ENCODE measurements at regions not wholly inside any gene's neighbourhood (a gene's known extent, or its start where the extent isn't known, plus 50 kb on each side); places are given as distances from the start of the nearest gene placed in this dataset.

DNA sequence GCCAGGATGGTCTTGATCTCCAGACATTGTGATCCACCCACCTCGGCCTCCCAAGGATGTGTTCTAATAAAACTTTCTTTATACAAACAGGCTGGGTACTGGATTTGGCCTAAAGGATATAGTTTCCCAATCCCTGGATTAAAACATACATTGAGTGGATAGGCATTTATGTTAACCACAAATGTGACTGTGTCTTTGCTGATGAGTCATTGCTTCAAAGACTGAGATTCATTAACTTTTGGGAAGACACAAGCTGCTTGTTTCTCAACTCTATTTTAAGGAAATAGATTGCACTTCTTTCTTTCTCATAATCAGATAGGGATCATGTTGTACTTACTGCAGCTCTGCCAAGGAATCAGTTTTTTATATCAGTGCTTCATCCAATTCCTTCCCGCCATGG is 131.3 kb upstream of the AGA start:
- DNase-seq (ENCODE audit: low read depth in 3 of 3): no peak

- no peak for DNase-seq (ENCODE audit: low read depth in 3 of 3)
Observed at GRCh38 chr4:177574446-177574845, 132.2 kb upstream of the AGA start.

DNA sequence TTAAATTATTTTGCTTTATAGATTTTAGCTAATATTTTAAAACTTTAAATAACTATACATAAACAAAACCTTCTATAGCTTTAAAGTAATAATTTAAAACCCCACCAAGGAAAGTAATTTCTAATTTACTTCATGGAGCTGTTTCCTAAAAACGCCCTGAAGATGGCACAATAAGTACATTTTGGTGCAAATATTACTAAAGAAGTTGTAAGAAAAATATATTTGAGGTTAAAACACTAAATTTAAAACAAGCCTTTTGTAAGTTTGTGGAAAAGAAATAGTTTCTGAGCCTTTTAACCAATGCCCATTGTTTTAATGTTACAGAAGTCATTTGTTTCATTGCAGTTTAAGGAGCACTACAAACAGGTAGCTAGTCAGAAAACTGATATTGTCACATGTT is 137.4 kb upstream of the AGA start:
- no peak for DNase-seq (ENCODE audit: low read depth in 3 of 3)

DNA sequence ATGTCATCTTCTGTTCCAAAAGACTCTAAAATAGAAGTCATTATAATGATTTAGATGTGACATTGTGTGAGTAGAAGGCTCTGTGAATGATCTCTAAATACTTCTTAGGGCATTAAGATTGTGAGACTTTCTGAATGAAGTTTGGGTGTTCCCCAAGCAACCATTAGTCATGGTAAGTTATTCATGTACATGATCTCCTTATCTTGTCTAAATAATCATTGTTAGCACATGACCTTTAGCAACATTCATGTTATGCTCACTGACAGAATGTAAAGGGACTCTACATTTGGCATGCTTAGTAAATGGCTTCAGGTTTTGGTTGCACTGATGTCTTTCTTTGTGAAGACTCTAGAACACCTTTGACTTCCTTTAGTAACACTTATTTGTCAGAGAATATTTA is 140.8 kb upstream of the AGA start:
- no peak for DNase-seq (ENCODE audit: low read depth in 3 of 3)

DNA sequence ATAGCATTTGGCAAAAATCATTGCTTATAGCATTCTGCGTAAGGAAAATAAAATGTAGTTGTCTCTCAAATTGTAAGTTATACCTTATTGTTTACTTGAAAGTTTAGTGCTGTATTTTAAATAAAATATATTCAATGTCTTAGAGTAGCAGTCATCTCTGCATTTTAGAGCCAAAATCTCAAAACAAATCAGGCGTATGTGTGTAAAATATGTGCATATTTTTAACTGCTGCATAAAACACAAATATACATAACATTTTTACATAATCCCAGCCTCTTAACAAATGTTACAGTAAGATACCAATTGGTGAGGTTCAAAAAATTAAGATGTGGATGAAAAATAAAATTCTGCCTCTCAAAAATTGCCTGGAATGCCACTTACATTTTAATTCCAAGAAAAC is 145.8 kb upstream of the AGA start:
- no peak for DNase-seq (ENCODE audit: low read depth in 3 of 3)

GRCh38 chr4:177595386-177595785 is 153.1 kb upstream of the AGA start:
- DNase-seq (ENCODE audit: low read depth in 3 of 3): no peak

DNA sequence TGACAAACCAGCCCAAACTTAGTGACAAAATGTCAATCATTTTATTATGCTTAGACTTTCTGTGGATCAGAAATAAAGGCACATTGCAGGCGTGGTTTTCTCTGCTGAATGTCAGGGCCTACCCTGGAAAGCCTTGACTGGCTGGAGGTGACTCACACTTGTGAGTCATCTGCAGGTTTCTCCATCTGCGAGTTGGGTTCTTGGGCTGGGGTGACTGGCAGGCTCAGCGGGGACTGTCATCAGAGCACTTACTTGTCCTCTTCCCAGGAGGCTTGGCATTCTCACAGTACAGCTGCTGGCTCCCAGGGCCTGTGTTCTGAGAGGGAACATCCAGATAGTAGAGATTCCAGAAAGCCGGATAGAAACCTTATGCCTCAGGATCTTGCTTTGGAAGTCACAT is 153.8 kb upstream of the AGA start:
- DNase-seq (ENCODE audit: low read depth in 3 of 3): no peak

GRCh38 chr4:177596991-177597390 is 154.8 kb upstream of the AGA start:
- DNase-seq (ENCODE audit: low read depth in 3 of 3): no peak

GRCh38 chr4:177605252-177605651 is 163.0 kb upstream of the AGA start:
- no peak for DNase-seq (ENCODE audit: low read depth in 3 of 3)

DNA sequence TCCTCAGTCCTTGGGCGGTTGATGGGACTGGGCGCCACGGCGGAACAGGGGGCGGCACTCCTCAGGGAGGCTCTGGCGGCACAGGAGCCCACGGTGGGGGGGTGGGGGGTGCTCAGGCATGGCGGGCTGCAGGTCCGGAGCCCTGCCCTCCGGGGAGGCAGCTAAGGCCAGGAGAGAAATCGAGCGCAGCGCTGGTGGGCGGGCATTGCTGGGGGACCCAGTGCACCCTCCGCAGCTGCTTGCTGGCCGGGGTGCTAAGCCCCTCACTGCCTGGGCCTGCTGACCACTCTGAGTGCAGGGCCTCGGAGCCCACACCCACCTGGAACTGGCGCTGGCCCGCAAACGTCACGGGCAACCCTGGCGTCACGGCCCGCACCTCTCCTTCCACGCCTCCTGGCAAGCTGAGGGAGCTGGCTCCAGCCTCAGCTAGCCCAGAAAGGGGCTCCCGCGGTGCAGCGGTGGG is 164.9 kb upstream of the AGA start:
- no peak for DNase-seq (ENCODE audit: low read depth in 3 of 3)

DNA sequence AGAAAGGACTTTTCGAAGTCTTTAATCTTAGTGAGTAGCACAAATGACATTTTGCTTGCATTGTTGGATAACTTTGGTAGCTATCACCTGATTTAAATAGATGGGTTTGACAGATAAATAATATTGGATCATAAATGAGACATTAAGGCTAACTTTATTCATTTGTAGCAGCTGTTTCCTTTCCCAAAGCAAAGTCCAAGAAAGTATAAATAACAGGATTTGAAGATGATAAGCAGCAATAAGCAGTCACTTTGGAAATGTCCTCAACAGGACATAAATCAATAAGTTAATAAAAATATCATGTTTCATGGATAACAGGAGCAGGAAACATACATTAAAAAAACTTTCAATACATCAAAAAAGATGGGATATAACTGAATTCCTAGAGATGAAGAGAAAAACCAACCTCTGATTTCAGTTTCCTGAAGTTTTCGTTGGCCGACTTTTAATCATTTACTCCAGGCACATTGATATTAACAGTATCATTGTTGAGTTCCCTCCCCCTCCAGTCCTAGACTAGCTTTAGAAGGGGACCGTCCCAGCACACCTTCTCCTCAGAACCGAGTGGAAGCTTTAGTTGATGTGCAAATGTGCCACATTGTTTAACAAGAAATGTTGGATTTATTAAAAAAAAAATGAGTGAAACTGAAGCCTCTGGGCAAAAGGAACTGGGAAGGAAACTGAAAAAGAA is 169.9 kb upstream of the AGA start:
- DNase-seq (ENCODE audit: low read depth in 3 of 3): no peak

DNA sequence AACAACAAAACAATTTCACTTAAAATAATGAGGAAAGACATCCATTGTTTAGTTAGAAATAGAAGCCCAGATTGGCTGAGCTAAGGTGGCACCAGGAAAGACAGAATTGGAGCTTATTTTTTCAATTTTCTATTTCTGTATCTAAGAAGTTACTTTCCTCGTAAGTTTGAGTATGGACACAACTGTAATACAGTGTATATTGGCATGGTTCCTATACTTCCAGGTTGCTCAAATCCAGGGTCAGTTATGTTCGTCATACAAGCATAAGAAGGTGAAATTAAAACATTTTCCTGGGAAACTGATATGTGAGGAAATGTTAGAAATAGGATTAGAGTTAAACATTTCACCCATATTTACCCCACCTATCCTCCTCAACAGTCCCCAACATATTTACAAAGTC is 170.4 kb upstream of the AGA start:
- DNase-seq (ENCODE audit: low read depth in 3 of 3): no peak

DNA sequence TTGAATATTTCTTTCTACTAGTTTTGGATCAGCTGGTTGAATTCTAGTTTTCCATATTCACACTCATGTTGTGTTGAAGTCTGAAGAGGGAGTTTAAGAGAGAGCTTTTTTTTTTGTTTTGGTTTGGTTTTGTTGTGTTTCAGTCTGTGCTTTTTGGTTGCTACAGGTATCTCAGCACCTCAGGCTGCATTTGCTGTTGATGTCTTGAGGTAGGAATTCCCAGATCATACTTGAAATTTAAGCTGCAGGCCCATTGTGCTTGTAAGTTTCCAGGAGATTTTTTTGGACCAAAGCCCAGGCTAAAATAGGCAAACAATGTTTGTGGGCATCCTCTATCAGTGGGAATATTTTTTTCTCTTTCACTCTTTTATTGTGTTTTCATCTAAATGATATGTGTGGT is 190.2 kb upstream of the AGA start:
- DNase-seq (ENCODE audit: low read depth in 3 of 3): no peak

GRCh38 chr4:177638871-177639270 is 196.6 kb upstream of the AGA start:
- no peak for DNase-seq (ENCODE audit: low read depth in 3 of 3)

DNA sequence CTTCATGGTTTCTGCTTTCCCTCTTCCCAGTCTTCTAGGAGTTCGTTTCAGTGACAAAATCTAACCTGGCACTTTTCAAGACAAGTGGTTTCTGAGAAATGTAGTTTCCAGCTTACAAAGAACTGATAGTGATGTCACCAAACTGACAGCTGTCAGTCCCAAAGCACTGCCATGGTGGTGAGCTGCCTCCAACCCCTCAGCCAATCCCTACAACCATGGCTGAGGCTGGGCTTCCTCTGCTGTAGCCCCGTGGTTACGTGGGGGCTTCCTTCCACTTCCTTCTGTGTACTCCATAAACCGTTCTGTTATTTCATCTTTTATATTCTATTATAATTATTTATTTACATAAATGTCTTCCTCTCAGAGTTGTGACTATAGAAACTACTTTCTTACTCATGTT is 198.6 kb upstream of the AGA start:
- DNase-seq (ENCODE audit: low read depth in 3 of 3): no peak

DNA sequence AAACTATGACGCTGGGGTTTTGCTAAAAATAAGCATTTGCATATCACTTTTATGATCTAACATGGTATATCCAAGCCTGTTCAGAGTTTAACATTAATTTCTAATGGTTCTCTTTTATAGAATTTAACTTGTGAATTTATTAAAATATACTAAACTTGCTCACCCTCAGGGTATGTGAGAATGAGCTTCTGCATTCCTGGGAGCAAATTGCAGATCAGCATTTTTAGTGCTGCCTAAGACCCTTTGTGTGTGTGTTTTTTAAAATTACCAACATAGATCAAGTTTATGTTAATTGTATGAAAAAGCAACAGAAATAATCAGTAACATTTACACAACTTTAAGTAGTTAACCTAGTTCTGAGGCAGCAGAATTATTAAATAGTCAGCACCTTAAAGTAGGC is 218.0 kb upstream of the AGA start:
- DNase-seq (ENCODE audit: low read depth in 3 of 3): no peak

- DNase-seq (ENCODE audit: low read depth in 3 of 3): no peak
Observed at GRCh38 chr4:177667687-177668086, 225.4 kb upstream of the AGA start.

- no peak for DNase-seq (ENCODE audit: low read depth in 3 of 3)
Observed at GRCh38 chr4:177671387-177671786, 229.2 kb upstream of the AGA start.

DNA sequence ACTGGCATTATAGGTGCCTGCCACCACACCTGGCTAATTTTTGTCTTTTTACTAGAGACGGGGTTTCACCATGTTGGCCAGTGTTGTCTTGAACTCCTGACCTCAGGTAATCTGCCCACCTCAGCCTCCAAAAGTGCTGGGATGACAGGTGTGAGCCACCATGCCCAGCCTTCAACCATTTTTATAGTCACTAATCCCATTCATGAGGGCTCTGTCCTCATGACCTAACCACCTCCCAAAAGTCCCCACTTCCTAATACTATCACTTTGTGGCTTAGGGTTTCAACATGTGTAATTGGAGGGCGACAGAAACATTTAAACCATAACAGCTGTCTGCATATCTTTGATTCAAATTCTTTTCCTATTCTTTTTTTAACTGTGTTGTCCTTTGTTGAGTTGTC is 229.6 kb upstream of the AGA start:
- DNase-seq (ENCODE audit: low read depth in 3 of 3): no peak

DNA sequence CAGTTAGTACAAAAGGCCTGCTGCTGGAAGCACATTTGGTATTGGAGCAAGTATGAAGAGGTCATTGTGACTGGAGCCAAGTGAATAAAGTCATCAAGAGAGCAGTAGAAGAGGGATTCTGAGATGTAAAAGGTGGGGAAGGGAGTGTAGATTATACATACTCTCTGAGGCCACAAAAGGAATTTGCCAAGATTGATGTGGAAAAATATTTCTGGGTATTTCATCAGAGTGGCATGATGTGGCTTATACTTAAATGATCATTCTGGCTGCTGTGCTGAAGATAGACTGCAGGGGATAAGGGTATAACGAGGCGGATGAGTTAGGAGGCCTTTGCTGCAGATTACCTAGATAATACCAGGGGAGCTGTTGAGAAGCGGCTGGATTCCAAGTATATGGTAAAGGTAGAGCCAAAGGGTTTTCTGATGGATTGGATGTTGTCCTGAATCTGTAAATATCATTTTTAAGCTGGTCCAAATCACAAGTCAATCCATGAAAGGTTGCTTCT is 231.8 kb upstream of the AGA start:
- no peak for DNase-seq (ENCODE audit: low read depth in 3 of 3)

DNA sequence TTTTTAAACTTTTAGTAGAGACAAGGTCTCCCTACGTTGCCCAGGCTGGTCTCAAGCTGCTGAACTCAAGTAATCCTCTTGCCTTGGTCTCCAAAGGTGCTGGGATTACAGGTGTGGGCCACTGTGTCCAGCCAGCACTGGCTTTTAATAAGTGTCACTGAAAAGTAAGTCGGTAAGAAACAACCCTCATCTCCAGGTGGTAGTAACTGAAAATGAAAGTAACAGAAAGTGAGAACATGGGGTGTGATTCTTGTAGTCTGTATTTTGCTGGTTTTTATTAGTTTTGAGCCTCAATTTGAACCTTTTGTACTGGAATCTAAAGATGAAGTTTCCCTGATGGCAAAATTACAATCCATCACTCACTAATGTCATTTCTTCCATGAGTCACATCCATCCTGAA is 238.1 kb upstream of the AGA start:
- no peak for DNase-seq (ENCODE audit: low read depth in 3 of 3)

DNA sequence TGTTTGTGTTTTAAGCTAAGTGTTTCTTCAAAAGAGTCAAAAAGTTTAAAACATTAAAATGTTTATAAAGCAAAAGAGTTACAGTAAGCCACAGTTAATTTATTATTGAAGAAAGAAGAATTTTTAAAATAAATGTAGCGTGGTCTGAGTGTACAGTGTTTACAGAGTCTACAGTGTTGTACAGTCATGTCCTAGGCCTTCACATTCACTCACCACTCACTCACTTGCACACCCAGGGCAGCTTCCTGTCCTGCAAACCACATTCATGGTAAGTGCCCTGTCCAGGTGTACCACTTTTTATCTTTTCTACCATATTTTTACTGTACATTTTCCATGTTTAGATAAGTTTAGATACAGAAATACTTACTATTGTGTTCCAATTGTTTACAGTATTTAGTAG is 239.7 kb upstream of the AGA start:
- no peak for DNase-seq (ENCODE audit: low read depth in 3 of 3)

- no peak for DNase-seq (ENCODE audit: low read depth in 3 of 3)
Observed at GRCh38 chr4:177687117-177687516, 244.9 kb upstream of the AGA start.

- no peak for DNase-seq (ENCODE audit: low read depth in 3 of 3)
Observed at GRCh38 chr4:177692907-177693306, 250.7 kb upstream of the AGA start.
